PC-9 (cell line): ENCODE measurements at regions not wholly inside any gene's neighbourhood (a gene's known extent, or its start where the extent isn't known, plus 50 kb on each side); places are given as distances from the start of the nearest gene placed in this dataset.

Source experiments
- BruUV-seq: library from RNA; stranded (reverse); fragments of 400-500 nt; replicated peaks from 2 replicates; lab custom pipeline; 2021; lab: Mats Ljungman, UMichigan
- CTCF ChIA-PET: fragments of 300-600 bp; sonication (Branson Sonifier 250); formaldehyde crosslinking; loops from one replicate; lab custom pipeline; 2022; ENCODE audit warnings: antibody characterized with exemption; lab: Charles Lee
- POLR2A ChIA-PET: fragments of 300-600 bp; sonication (Branson Sonifier 250); formaldehyde crosslinking; loops from one replicate; lab custom pipeline; 2022; ENCODE audit warnings: antibody characterized with exemption; ENCODE audit not compliant: unreplicated experiment; lab: Charles Lee
- DNase-seq, 2 experiments: peaks; one replicate each; pipeline versions ENCODE4 v3.0.0 to v3.0.0-alpha.2; 2015 to 2022; ENCODE audit warnings: mixed read lengths in 1 of 2
- H2AFZ ChIP-seq: fragments of 200-600 bp; sonication (generic); 2 replicates; pipeline ENCODE4 v1.8.1; 2017; ENCODE audit warnings: antibody characterized with exemption
- H3F3A ChIP-seq: fragments of 200-600 bp; sonication (generic); 2 replicates; pipeline ENCODE4 v1.8.1; 2017; ENCODE audit warnings: antibody characterized with exemption, mild to moderate bottlenecking, low read depth; ENCODE audit not compliant: insufficient read depth
- H3K27ac ChIP-seq: fragments of 200-600 bp; sonication (generic); 2 replicates; pipeline ENCODE4 v1.6.1; 2016; ENCODE audit warnings: mixed run types
- H3K27me3 ChIP-seq: fragments of 200-600 bp; sonication (generic); 2 replicates; pipeline ENCODE4 v1.6.1; 2016; ENCODE audit warnings: low read depth, mixed run types; ENCODE audit not compliant: insufficient read depth
- H3K36me3 ChIP-seq: fragments of 200-600 bp; sonication (generic); 2 replicates; pipeline ENCODE4 v1.6.1; 2016; ENCODE audit warnings: low read depth, mixed run types
- H3K4me1 ChIP-seq: fragments of 200-600 bp; sonication (generic); replicated peaks from 2 replicates; pipeline ENCODE4 v1.6.1; 2016; ENCODE audit warnings: mixed run types; ENCODE audit not compliant: insufficient read depth
- H3K4me2 ChIP-seq: fragments of 200-600 bp; sonication (generic); 2 replicates; pipeline ENCODE4 v1.6.1; 2017; ENCODE audit warnings: mixed run types
- H3K4me3 ChIP-seq: fragments of 200-600 bp; sonication (generic); 2 replicates; pipeline ENCODE4 v1.6.1; 2016; ENCODE audit warnings: mixed run types
- H3K79me2 ChIP-seq: fragments of 200-600 bp; sonication (generic); 2 replicates; pipeline ENCODE4 v1.6.1; 2017; ENCODE audit warnings: low read depth, mixed run types
- H3K9me2 ChIP-seq: fragments of 200-600 bp; sonication (generic); 2 replicates; pipeline ENCODE4 v1.8.1; 2017; ENCODE audit warnings: mild to moderate bottlenecking; ENCODE audit not compliant: insufficient read depth
- H3K9me3 ChIP-seq: fragments of 200-600 bp; sonication (generic); 2 replicates; pipeline ENCODE4 v1.8.1; 2016; ENCODE audit warnings: low read depth; ENCODE audit not compliant: insufficient read depth
- H4K20me1 ChIP-seq: fragments of 200-600 bp; sonication (generic); 2 replicates; pipeline ENCODE4 v1.8.1; 2017; ENCODE audit not compliant: insufficient read depth
- EZH2 ChIP-seq: fragments of 200-600 bp; sonication (generic); IDR thresholded peaks from 2 replicates; pipeline ENCODE4 v1.8.0; 2017; ENCODE audit warnings: antibody characterized with exemption, low read depth
- intact Hi-C: fragments of 100-400 bp; cut with micrococcal nuclease; formaldehyde crosslinking; loops from one replicate; pipeline ENCODE4 v1.10.0; 2022; ENCODE audit not compliant: unreplicated experiment
- TF ChIP-seq, protein P1 (sequence below): fragments of 200-600 bp; sonication (generic); conservative IDR thresholded peaks from 2 replicates; pipeline ENCODE4 v1.6.1; 2017; ENCODE audit warnings: mixed run types, antibody characterized with exemption, mild to moderate bottlenecking, moderate library complexity

- no peak for DNase-seq
- no peak for TF ChIP-seq EZH2
- TF ChIP-seq, protein P1, sequence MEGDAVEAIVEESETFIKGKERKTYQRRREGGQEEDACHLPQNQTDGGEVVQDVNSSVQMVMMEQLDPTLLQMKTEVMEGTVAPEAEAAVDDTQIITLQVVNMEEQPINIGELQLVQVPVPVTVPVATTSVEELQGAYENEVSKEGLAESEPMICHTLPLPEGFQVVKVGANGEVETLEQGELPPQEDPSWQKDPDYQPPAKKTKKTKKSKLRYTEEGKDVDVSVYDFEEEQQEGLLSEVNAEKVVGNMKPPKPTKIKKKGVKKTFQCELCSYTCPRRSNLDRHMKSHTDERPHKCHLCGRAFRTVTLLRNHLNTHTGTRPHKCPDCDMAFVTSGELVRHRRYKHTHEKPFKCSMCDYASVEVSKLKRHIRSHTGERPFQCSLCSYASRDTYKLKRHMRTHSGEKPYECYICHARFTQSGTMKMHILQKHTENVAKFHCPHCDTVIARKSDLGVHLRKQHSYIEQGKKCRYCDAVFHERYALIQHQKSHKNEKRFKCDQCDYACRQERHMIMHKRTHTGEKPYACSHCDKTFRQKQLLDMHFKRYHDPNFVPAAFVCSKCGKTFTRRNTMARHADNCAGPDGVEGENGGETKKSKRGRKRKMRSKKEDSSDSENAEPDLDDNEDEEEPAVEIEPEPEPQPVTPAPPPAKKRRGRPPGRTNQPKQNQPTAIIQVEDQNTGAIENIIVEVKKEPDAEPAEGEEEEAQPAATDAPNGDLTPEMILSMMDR: no peak
- H3F3A ChIP-seq: no peaks in the 10 kb centered on the region
- H3K27me3 ChIP-seq: no peaks in the 10 kb centered on the region
- no peak overlapping the region for H3K4me3 ChIP-seq
- ChIA-PET CTCF (no interaction called here), POLR2A (no interaction called here)
- H3K4me2 ChIP-seq: no peak overlapping the region
- H3K9me2 ChIP-seq: no peaks in the 10 kb centered on the region
- intact Hi-C loops: no loop called here
- BruUV-seq: no TSS peak
- no peaks in the 10 kb centered on the region for H3K36me3 ChIP-seq
- H3K9me3 ChIP-seq: no peaks in the 10 kb centered on the region
- H4K20me1 ChIP-seq: no peaks in the 10 kb centered on the region
- no peaks in the 10 kb centered on the region for H3K79me2 ChIP-seq
- H3K27ac ChIP-seq: no peak overlapping the region
- H3K4me1 ChIP-seq: no peaks in the 10 kb centered on the region
- H2AFZ ChIP-seq: no peak overlapping the region
These were observed 384.3 kb upstream of the EPHA6 start for GRCh38 chr3:96430079-96430478.

- ChIA-PET POLR2A (no interaction called here), CTCF (no interaction called here)
- no peaks in the 10 kb centered on the region for H3K9me3 ChIP-seq
- intact Hi-C loops: no loop called here
- no peak for TF ChIP-seq EZH2
- TF ChIP-seq, protein P1: no peak
- BruUV-seq: no TSS peak
- H3K27ac ChIP-seq: no peak overlapping the region
- no peaks in the 10 kb centered on the region for H4K20me1 ChIP-seq
- H3K4me3 ChIP-seq: no peak overlapping the region
- no peaks in the 10 kb centered on the region for H3K9me2 ChIP-seq
- H3K4me1 ChIP-seq: no peaks in the 10 kb centered on the region
- H2AFZ ChIP-seq: no peak overlapping the region
- H3F3A ChIP-seq: no peaks in the 10 kb centered on the region
- no peaks in the 10 kb centered on the region for H3K79me2 ChIP-seq
- H3K27me3 ChIP-seq: no peaks in the 10 kb centered on the region
- H3K4me2 ChIP-seq: no peak overlapping the region
- no peaks in the 10 kb centered on the region for H3K36me3 ChIP-seq
- no peak for DNase-seq
These were observed 379.7 kb upstream of the EPHA6 start for GRCh38 chr3:96434651-96435050.

- no peak overlapping the region for H3K4me3 ChIP-seq
- ChIA-PET CTCF (no interaction called here), POLR2A (no interaction called here)
- no peaks in the 10 kb centered on the region for H3K27me3 ChIP-seq
- H2AFZ ChIP-seq: no peak overlapping the region
- no peak overlapping the region for H3K27ac ChIP-seq
- H4K20me1 ChIP-seq: no peaks in the 10 kb centered on the region
- H3K9me2 ChIP-seq: no peaks in the 10 kb centered on the region
- intact Hi-C loops: no loop called here
- TF ChIP-seq EZH2: no peak
- TF ChIP-seq, protein P1: no peak
- H3F3A ChIP-seq: no peaks in the 10 kb centered on the region
- H3K36me3 ChIP-seq: no peaks in the 10 kb centered on the region
- H3K4me2 ChIP-seq: no peak overlapping the region
- H3K9me3 ChIP-seq: no peaks in the 10 kb centered on the region
- DNase-seq: no peak
- no peaks in the 10 kb centered on the region for H3K79me2 ChIP-seq
- no TSS peak for BruUV-seq
- H3K4me1 ChIP-seq: no peaks in the 10 kb centered on the region
These were observed 365.0 kb upstream of the EPHA6 start for GRCh38 chr3:96449346-96449745.
